ENCODE measurements at regions not wholly inside any gene's neighbourhood (a gene's known extent, or its start where the extent isn't known, plus 50 kb on each side); places are given as distances from the start of the nearest gene placed in this dataset.
"Not testable (repeated sequence)": the region's sequence is repeated elsewhere in the genome, so short reads cannot be mapped to it uniquely, and the experiment has no call there.

- DNase-seq (no peak), ATAC-seq (ENCODE audit: low read depth) (no peak)
- no peaks in the 10 kb centered on the region for H3K27me3 ChIP-seq (replicated peaks in 1 of 4; ENCODE audit: control extremely low read depth in 1 of 4, control insufficient read depth in 3 of 4, insufficient read depth in 4 of 4, low read length in 3 of 4)
- H3K9me3 Mint-ChIP-seq (ENCODE audit: insufficient read depth): no peaks in the 10 kb centered on the region
- H3K9ac ChIP-seq (ENCODE audit: low read length): no peak overlapping the region
- no peaks in the 10 kb centered on the region for H4K20me1 ChIP-seq (ENCODE audit: control insufficient read depth, insufficient read depth, low read length, poor library complexity, severe bottlenecking)
- ChIA-PET CTCF (interaction anchor here (0.6 kb wide), 1 partner anchor 1718 kb away, joined by 6 read pairs; no protein-coding TSS in a partner anchor), POLR2A (no interaction called here)
- intact Hi-C loops (cut with micrococcal nuclease): no loop called here
- no peak overlapping the region for H3K4me3 Mint-ChIP-seq
- no peaks in the 10 kb centered on the region for H3K4me1 ChIP-seq (ENCODE audit: control insufficient read depth in 2 of 2, insufficient read depth in 2 of 2, low read length in 2 of 2)
- no peaks in the 10 kb centered on the region for H3K79me2 ChIP-seq (ENCODE audit: control insufficient read depth, insufficient read depth, low read length)
- H3K4me2 ChIP-seq (replicated peaks; ENCODE audit: low read depth, low read length, poor library complexity, severe bottlenecking): no peak overlapping the region
- no peaks in the 10 kb centered on the region for H3K36me3 ChIP-seq (replicated peaks in 1 of 2; ENCODE audit: control extremely low read depth in 1 of 2, control insufficient read depth in 1 of 2, extremely low read depth in 1 of 2, insufficient read depth in 2 of 2, low read length in 1 of 2)
- TF ChIP-seq EZH2 (IDR thresholded peaks at IDR 0.05; ENCODE audit: borderline replicate concordance, insufficient read depth, low read depth, low read length, poor library complexity, severe bottlenecking): no peak
- no peak for TF ChIP-seq CTCF (IDR thresholded peaks at IDR 0.05)
- 67% methylated on average over 1 of the region's 1 CpG for WGBS (ENCODE audit: insufficient coverage)
- no peak overlapping the region for H3K4me3 ChIP-seq (ENCODE audit: control extremely low read depth in 1 of 5, extremely low read depth in 1 of 5, insufficient read depth in 1 of 5, low read depth in 2 of 5, low read length in 4 of 5)
- no peak overlapping the region for H3K27ac ChIP-seq (ENCODE audit: low read length in 2 of 2)
- no peaks in the 10 kb centered on the region for H3K27me3 Mint-ChIP-seq
- H3K9me3 ChIP-seq (ENCODE audit: control extremely low read depth in 1 of 3, control insufficient read depth in 2 of 3, insufficient read depth in 1 of 3, low read length in 2 of 3): no peaks in the 10 kb centered on the region
- no peak overlapping the region for H3K27ac Mint-ChIP-seq
- H2AFZ ChIP-seq (ENCODE audit: insufficient read depth, low read depth, low read length, poor library complexity, severe bottlenecking): no peak overlapping the region
- H3K4me1 Mint-ChIP-seq: no peaks in the 10 kb centered on the region
Observed at GRCh38 chr10:120186506-120186905, 270.5 kb upstream of the PLPP4 start.

- POLR2A ChIA-PET; H3K79me2 ChIP-seq (ENCODE audit: control insufficient read depth, insufficient read depth, low read length); H2AFZ ChIP-seq (ENCODE audit: insufficient read depth, low read depth, low read length, poor library complexity, severe bottlenecking); H4K20me1 ChIP-seq (ENCODE audit: control insufficient read depth, insufficient read depth, low read length, poor library complexity, severe bottlenecking); H3K4me2 ChIP-seq (replicated peaks; ENCODE audit: low read depth, low read length, poor library complexity, severe bottlenecking); H3K4me1 ChIP-seq (ENCODE audit: control insufficient read depth in 2 of 2, insufficient read depth in 2 of 2, low read length in 2 of 2); H3K9ac ChIP-seq (ENCODE audit: low read length); H3K27me3 ChIP-seq (replicated peaks in 1 of 4; ENCODE audit: control extremely low read depth in 1 of 4, control insufficient read depth in 3 of 4, insufficient read depth in 4 of 4, low read length in 3 of 4); DNase-seq; H3K27ac ChIP-seq (ENCODE audit: low read length in 2 of 2); H3K27ac Mint-ChIP-seq; H3K4me3 Mint-ChIP-seq; H3K4me1 Mint-ChIP-seq; H3K9me3 ChIP-seq (ENCODE audit: control extremely low read depth in 1 of 3, control insufficient read depth in 2 of 3, insufficient read depth in 1 of 3, low read length in 2 of 3); ATAC-seq (ENCODE audit: low read depth); H3K27me3 Mint-ChIP-seq; H3K36me3 ChIP-seq (replicated peaks in 1 of 2; ENCODE audit: control extremely low read depth in 1 of 2, control insufficient read depth in 1 of 2, extremely low read depth in 1 of 2, insufficient read depth in 2 of 2, low read length in 1 of 2); intact Hi-C loops (cut with micrococcal nuclease); H3K9me3 Mint-ChIP-seq (ENCODE audit: insufficient read depth); H3K4me3 ChIP-seq (ENCODE audit: control extremely low read depth in 1 of 5, extremely low read depth in 1 of 5, insufficient read depth in 1 of 5, low read depth in 2 of 5, low read length in 4 of 5): not testable (repeated sequence)
- no CpG with 5 or more reads among the region's 1 CpG for whole genome bisulfite sequencing (ENCODE audit: insufficient coverage)
- CTCF ChIA-PET: interaction anchor here (0.6 kb wide), 1 partner anchor 150 kb away, joined by 3 read pairs; no protein-coding TSS in a partner anchor
Observed at GRCh38 chr10:120187168-120187567, 269.9 kb upstream of the PLPP4 start.
